Spinal cord (tissue), 9 donors: ENCODE measurements at regions not wholly inside any gene's neighbourhood (a gene's known extent, or its start where the extent isn't known, plus 50 kb on each side); places are given as distances from the start of the nearest gene placed in this dataset.

ENCODE experiments used
- DNase-seq, 6 donors: peaks; one replicate each; pipeline versions ENCODE4 v3.0.0 to v3.0.0-alpha.2; 2013 to 2015; ENCODE audit warnings: low spot score in 6 of 6, low read depth in 4 of 6
- H3K27ac ChIP-seq: one replicate; pipeline ENCODE4 v1.5.1; 2013; ENCODE audit warnings: low read depth, low read length, control low read depth
- H3K27me3 ChIP-seq: one replicate; pipeline ENCODE4 v1.6.1; 2013; ENCODE audit warnings: low read length; ENCODE audit not compliant: control insufficient read depth, insufficient read depth
- H3K36me3 ChIP-seq: one replicate; pipeline ENCODE4 v1.6.1; 2013; ENCODE audit warnings: low read length; ENCODE audit not compliant: control insufficient read depth, insufficient read depth
- H3K4me1 ChIP-seq: one replicate; pipeline ENCODE4 v1.6.1; 2013; ENCODE audit warnings: low read length; ENCODE audit not compliant: control insufficient read depth, insufficient read depth
- H3K4me3 ChIP-seq: one replicate; pipeline ENCODE4 v1.5.1; 2013; ENCODE audit warnings: low read depth, low read length, control low read depth
- H3K9me3 ChIP-seq: one replicate; pipeline ENCODE4 v1.6.1; 2013; ENCODE audit warnings: low read length; ENCODE audit not compliant: control insufficient read depth, insufficient read depth
- WGBS: methylation state at CpG from one replicate; pipeline ENCODE4 v1.1.5; 2013; ENCODE audit warnings: missing lambda C conversion rate; ENCODE audit not compliant: insufficient coverage; 5-methylcytosine and 5-hydroxymethylcytosine counted together
- donor health status: healthy.

- no peak overlapping the region for H3K4me3 ChIP-seq
- no peaks in the 10 kb centered on the region for H3K27me3 ChIP-seq
- no peaks in the 10 kb centered on the region for H3K4me1 ChIP-seq
- no peak overlapping the region for H3K27ac ChIP-seq
- no peaks in the 10 kb centered on the region for H3K9me3 ChIP-seq
- peak in 1 of 6 donors; percentile 70 for DNase-seq
- 80% methylated on average over 2 of the region's 5 CpGs for WGBS
- no peaks in the 10 kb centered on the region for H3K36me3 ChIP-seq
These were observed 258.5 kb upstream of the ADGRL2 start for GRCh38 chr1:81542196-81542595.

DNA sequence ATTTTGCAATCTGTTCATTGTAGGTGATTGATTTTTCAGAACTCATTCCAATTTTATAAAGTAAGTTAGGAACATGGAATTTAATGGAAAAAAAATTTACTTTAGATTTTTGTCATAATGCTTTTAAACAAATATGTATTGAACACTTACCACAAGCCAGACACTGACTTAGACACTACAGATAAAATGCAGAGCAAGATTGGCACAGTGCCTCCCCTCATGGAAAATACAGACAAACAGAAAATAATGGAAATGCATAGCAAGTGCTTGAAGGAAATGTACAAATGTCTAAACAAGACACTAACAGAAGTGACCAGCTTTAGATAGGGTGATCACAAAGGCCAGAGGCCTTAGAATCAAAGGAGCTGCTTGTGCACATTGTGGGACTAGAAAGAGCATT is 260.5 kb upstream of the ADGRL2 start:
- Histone ChIP-seq H3K27ac (no peak overlapping the region), H3K4me1 (no peaks in the 10 kb centered on the region), H3K4me3 (no peak overlapping the region), H3K27me3 (no peaks in the 10 kb centered on the region), H3K36me3 (no peaks in the 10 kb centered on the region), H3K9me3 (no peaks in the 10 kb centered on the region)
- DNase-seq = no peak

DNA sequence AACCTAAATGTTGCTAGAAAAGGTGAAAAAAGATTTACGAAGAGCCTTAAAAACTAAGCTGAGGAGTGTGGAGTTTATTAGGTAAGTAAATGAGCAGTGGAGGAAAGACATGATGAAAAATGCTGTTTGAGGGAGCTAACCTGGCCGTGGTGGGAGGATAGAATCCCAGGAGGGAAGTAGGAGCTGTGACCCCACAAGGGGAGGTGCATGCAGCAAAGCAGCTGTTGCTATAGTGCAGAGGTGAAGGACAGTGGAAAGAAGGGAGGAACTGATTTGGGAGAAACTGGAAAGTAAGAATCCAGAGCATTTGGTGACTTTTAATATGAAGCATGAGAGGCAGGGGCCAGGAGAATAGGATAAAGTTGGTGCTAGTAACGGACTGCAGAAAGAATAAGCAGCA is 271.7 kb upstream of the ADGRL2 start:
- DNase-seq = no peak
- no peaks in the 10 kb centered on the region for H3K27me3 ChIP-seq
- no peak overlapping the region for H3K27ac ChIP-seq
- H3K36me3 ChIP-seq = no peaks in the 10 kb centered on the region
- WGBS = 83% methylated on average over 2 of the region's 3 CpGs
- H3K9me3 ChIP-seq = no peaks in the 10 kb centered on the region
- H3K4me1 ChIP-seq = no peaks in the 10 kb centered on the region
- H3K4me3 ChIP-seq = no peak overlapping the region

DNA sequence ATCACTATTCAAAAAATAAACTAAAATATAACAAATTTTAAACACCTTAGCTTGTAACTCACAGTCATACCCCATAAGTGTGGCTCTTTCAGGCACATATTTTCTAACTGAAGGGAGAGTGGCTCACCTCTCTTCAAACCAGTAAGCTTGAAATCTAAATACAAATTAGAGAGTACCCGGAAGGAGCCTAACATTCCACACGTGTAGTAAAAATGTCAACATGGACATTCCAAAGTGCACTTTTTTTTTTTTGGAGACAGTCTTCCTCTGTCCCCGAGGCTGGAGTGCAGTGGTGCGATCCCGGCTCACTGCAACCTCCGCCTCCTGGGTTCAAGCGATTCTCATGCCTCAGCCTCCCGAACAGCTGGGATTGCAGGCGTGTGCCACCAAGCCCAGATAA is 275.6 kb upstream of the ADGRL2 start:
- DNase-seq = no peak
- Histone ChIP-seq H3K9me3 (no peaks in the 10 kb centered on the region), H3K27ac (no peak overlapping the region), H3K36me3 (no peaks in the 10 kb centered on the region), H3K27me3 (no peaks in the 10 kb centered on the region), H3K4me1 (no peaks in the 10 kb centered on the region), H3K4me3 (no peak overlapping the region)
- 81% methylated on average over 5 of the region's 9 CpGs for WGBS

DNA sequence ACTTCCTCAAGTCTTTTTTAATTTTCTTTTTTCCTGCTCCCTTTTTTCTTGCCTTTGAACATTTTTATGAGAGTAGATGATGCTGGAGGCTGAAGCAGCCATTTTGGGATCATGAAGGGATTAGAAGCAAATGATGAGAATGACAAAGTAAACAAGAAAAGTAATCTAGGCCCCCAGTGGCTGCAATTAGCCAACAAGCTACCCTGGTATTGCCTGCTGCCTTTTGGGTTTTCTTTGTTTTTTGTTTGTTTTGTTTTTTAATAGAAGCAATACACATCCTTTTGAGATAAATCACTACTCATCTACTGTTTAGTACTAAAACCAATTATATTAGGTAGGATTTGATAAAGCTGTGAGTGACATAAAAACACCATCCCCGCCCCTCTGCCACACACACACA is 280.7 kb upstream of the ADGRL2 start:
- H3K9me3 ChIP-seq = no peaks in the 10 kb centered on the region
- H3K36me3 ChIP-seq = no peaks in the 10 kb centered on the region
- no peak overlapping the region for H3K27ac ChIP-seq
- no peaks in the 10 kb centered on the region for H3K27me3 ChIP-seq
- no peaks in the 10 kb centered on the region for H3K4me1 ChIP-seq
- DNase-seq = no peak
- no CpG with 5 or more reads among the region's 1 CpG for WGBS
- no peak overlapping the region for H3K4me3 ChIP-seq

GRCh38 chr1:81517987-81518386 is 282.7 kb upstream of the ADGRL2 start:
- Histone ChIP-seq H3K27me3 (no peaks in the 10 kb centered on the region), H3K9me3 (no peaks in the 10 kb centered on the region), H3K4me3 (no peak overlapping the region), H3K36me3 (no peaks in the 10 kb centered on the region), H3K4me1 (no peaks in the 10 kb centered on the region), H3K27ac (no peak overlapping the region)
- WGBS = 81% methylated on average over 7 of the region's 8 CpGs
- DNase-seq = no peak

DNA sequence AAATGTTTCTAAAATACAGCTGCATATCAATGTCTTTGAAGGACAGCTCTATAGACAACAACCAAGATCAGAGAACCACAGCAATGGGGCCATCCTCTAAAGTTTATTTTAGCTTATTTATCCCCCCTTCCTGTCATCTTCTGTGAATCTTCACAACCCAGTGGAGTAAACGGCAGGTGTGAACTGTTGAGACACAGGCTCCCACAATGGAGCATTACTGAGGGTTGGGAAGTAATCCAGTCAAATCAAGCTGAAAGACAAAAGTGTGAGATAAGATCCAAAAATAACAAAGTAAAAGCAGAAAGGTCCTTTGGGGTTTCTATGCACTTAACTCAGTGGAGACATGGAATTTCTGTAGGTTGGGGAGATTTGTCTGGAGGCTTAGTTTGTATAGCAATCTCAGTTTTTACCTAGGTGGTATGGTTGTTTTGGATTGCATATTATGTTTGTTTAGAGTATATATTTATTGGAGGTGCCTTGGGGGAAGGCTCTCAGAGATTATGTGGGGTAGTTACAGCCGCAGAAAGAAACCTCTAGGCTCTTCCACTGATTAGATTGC is 286.9 kb upstream of the ADGRL2 start:
- no peak for DNase-seq
- Histone ChIP-seq H3K4me3 (no peak overlapping the region), H3K27me3 (no peaks in the 10 kb centered on the region), H3K9me3 (no peaks in the 10 kb centered on the region), H3K4me1 (no peaks in the 10 kb centered on the region), H3K36me3 (no peaks in the 10 kb centered on the region), H3K27ac (no peak overlapping the region)
- 67% methylated on average over 1 of the region's 2 CpGs for WGBS

- Histone ChIP-seq H3K27me3 (no peaks in the 10 kb centered on the region), H3K27ac (no peak overlapping the region), H3K9me3 (no peaks in the 10 kb centered on the region), H3K4me1 (no peaks in the 10 kb centered on the region), H3K4me3 (no peak overlapping the region), H3K36me3 (no peaks in the 10 kb centered on the region)
- peak in 2 of 6 donors; percentile 54 to 83 for DNase-seq
- 65% methylated on average over 2 of the region's 5 CpGs for WGBS
These were observed 288.3 kb upstream of the ADGRL2 start for GRCh38 chr1:81512252-81513003.

DNA sequence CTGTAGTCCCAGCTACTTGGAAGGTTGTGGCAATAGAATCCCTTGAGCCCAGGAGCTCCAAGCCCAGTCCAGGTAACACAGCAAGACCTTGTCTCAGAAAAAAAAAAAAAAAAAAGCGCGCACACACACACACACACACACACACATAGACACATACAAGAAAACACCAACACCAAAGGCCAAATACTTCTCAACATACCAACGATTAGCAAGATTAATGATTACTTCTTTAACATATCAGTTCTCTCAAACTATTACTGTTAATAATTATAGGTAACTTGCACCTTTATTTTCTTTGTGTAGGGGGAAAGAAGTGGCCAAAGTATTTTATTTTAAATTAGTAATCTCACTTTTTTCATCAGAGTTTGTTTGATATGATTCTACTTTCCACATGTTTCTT is 289.5 kb upstream of the ADGRL2 start:
- DNase-seq = no peak
- no CpG with 5 or more reads among the region's 3 CpGs for WGBS
- Histone ChIP-seq H3K27ac (no peak overlapping the region), H3K27me3 (no peaks in the 10 kb centered on the region), H3K4me1 (no peaks in the 10 kb centered on the region), H3K9me3 (no peaks in the 10 kb centered on the region), H3K36me3 (no peaks in the 10 kb centered on the region), H3K4me3 (no peak overlapping the region)

- no peaks in the 10 kb centered on the region for H3K36me3 ChIP-seq
- no peak overlapping the region for H3K27ac ChIP-seq
- no peak for DNase-seq
- H3K27me3 ChIP-seq = no peaks in the 10 kb centered on the region
- no peaks in the 10 kb centered on the region for H3K4me1 ChIP-seq
- WGBS = no CpG with 5 or more reads among the region's 3 CpGs
- H3K9me3 ChIP-seq = no peaks in the 10 kb centered on the region
- no peak overlapping the region for H3K4me3 ChIP-seq
These were observed 290.0 kb upstream of the ADGRL2 start for GRCh38 chr1:81510701-81511100.
